Natural killer cell (primary cell): ENCODE measurements at regions not wholly inside any gene's neighbourhood (a gene's known extent, or its start where the extent isn't known, plus 50 kb on each side); places are given as distances from the start of the nearest gene placed in this dataset.

Experiments used
- ATAC-seq, 3 donors: fragments of 150-1000 bp in 2 of 3; fragments of 200-7000 bp in 1 of 3; cut with Tn5 transposase; 1 replicate in 1 of 3; 2 replicates in 2 of 3; pipeline ENCODE4 v1.10.0; 2021; ENCODE audit warnings: mild to moderate bottlenecking in 2 of 3, moderate library complexity in 2 of 3
- DNase-seq, 2 donors: peaks; one replicate each; pipeline versions ENCODE4 v3.0.0 to v3.0.0-alpha.2; 2013 to 2021; ENCODE audit warnings: mixed read lengths in 1 of 2
- H3K27ac ChIP-seq: one replicate; pipeline ENCODE4 v1.5.1; 2013; ENCODE audit warnings: mild to moderate bottlenecking, low read length
- H3K27me3 ChIP-seq: one replicate; pipeline ENCODE4 v1.6.1; 2013; ENCODE audit warnings: low read length; ENCODE audit not compliant: control insufficient read depth, insufficient read depth
- H3K36me3 ChIP-seq: one replicate; pipeline ENCODE4 v1.6.1; 2013; ENCODE audit warnings: low read length; ENCODE audit not compliant: control insufficient read depth, insufficient read depth
- H3K4me1 ChIP-seq: one replicate; pipeline ENCODE4 v1.6.1; 2013; ENCODE audit warnings: low read length; ENCODE audit not compliant: control insufficient read depth, insufficient read depth
- H3K4me3 ChIP-seq: one replicate; pipeline ENCODE4 v1.5.1; 2013; ENCODE audit warnings: low read length
- H3K9me3 ChIP-seq: one replicate; pipeline ENCODE4 v1.6.1; 2013; ENCODE audit warnings: low read length; ENCODE audit not compliant: control insufficient read depth, insufficient read depth
- H3K27ac Mint-ChIP-seq, 2 donors: one replicate each; pipeline ENCODE4 v1.8.0; 2022; ENCODE audit warnings: mild to moderate bottlenecking in 2 of 2, mixed read lengths in 2 of 2, moderate library complexity in 1 of 2
- H3K27me3 Mint-ChIP-seq, 2 donors: one replicate each; pipeline ENCODE4 v1.8.0; 2022; ENCODE audit warnings: low read depth in 2 of 2, mixed read lengths in 2 of 2
- H3K36me3 Mint-ChIP-seq: one replicate; pipeline ENCODE4 v1.8.0; 2022; ENCODE audit warnings: mixed read lengths
- H3K4me1 Mint-ChIP-seq, 2 donors: one replicate each; pipeline ENCODE4 v1.8.0; 2022; ENCODE audit warnings: mixed read lengths in 2 of 2
- H3K4me3 Mint-ChIP-seq: one replicate; pipeline ENCODE4 v1.8.0; 2022; ENCODE audit warnings: mild to moderate bottlenecking, moderate library complexity, mixed read lengths
- H3K9me3 Mint-ChIP-seq, 2 donors: one replicate each; pipeline ENCODE4 v1.8.0; 2022; ENCODE audit warnings: mixed read lengths in 2 of 2
- WGBS: methylation state at CpG from one replicate; pipeline ENCODE4 v1.1.7; 2013; ENCODE audit warnings: missing lambda C conversion rate; ENCODE audit not compliant: insufficient coverage; 5-methylcytosine and 5-hydroxymethylcytosine counted together
- intact Hi-C: fragments of 100-400 bp; cut with micrococcal nuclease; formaldehyde crosslinking; loops from one replicate; pipeline ENCODE4 v1.14.2; 2022
- TF ChIP-seq, protein P1 (sequence below): fragments of 200-600 bp; IDR thresholded peaks from one replicate; pipeline ENCODE4 v1.8.0; 2022; ENCODE audit warnings: antibody characterized with exemption

DNA sequence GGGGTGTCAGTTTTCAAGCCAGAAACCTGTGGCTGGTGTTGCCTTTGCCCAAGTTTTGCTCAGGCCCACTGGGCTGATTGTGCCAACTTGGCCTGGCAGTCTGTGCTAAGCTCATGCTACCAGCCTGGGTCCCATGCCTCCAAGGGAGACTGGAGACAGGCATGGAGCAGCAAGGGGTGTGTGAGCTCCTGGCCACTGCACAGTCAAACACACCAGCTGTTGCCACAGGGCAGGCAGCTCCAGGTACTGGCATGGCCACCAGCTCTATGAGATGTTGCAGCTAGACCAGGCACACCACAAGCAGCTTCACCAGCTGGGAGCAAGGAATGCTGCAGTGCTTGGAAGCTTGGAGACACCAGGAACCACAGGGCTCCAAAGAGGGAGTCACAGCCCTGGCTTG, 638.8 kb downstream of the PLOD2 start:
- Mint-ChIP-seq H3K4me1 (no peaks in the 10 kb centered on the region), H3K36me3 (no peaks in the 10 kb centered on the region), H3K27me3 (no peaks in the 10 kb centered on the region), H3K27ac (no peak overlapping the region), H3K9me3 (peaks cover 13 to 14% of the 10 kb centered on the region in 2 donors), H3K4me3 (no peak overlapping the region)
- Histone ChIP-seq H3K36me3 (no peaks in the 10 kb centered on the region), H3K9me3 (peaks cover 6% of the 10 kb centered on the region), H3K27me3 (no peaks in the 10 kb centered on the region), H3K4me3 (no peak overlapping the region), H3K4me1 (no peaks in the 10 kb centered on the region), H3K27ac (no peak overlapping the region)
- intact Hi-C loops = no loop called here
- ATAC-seq (no peak), DNase-seq (no peak)
- TF ChIP-seq, protein P1, sequence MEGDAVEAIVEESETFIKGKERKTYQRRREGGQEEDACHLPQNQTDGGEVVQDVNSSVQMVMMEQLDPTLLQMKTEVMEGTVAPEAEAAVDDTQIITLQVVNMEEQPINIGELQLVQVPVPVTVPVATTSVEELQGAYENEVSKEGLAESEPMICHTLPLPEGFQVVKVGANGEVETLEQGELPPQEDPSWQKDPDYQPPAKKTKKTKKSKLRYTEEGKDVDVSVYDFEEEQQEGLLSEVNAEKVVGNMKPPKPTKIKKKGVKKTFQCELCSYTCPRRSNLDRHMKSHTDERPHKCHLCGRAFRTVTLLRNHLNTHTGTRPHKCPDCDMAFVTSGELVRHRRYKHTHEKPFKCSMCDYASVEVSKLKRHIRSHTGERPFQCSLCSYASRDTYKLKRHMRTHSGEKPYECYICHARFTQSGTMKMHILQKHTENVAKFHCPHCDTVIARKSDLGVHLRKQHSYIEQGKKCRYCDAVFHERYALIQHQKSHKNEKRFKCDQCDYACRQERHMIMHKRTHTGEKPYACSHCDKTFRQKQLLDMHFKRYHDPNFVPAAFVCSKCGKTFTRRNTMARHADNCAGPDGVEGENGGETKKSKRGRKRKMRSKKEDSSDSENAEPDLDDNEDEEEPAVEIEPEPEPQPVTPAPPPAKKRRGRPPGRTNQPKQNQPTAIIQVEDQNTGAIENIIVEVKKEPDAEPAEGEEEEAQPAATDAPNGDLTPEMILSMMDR = no peak

DNA sequence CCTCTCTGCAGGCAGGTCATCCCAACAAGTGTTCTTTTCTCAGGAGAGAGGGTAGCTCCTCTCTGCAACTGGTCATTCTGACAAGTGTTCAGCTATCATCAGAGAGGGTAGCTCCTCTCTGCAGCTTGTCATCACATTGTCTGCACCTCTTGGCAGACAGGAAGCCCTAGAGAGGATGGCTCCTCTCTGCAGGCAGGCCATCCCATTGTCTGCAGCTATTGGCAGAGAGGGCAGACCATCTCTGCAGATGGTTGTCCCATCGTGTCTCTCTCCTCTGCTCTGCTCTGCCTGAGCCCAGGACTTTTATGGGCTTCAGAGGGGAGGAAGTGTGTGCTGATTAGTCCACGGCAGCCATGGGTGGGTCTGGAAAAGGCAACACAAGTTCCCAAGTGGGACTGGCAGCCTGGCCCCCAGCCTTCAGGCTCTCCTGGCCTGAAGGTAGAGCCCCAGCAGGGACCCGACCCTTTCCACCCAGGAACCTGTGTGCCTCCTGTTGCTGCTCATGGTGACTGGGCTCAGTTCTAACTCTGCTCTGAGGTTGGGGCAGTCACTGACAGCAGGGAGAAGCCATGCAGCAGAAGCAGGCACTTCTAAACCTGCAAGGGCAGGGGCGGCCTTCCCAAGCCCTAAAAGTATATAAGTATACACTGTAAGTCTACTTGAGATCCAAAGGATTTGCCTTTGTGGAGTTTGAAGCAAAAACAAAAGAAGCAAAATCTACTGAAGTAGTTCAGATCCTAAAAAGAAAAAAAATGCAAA, 637.9 kb downstream of the PLOD2 start:
- H3K4me3 ChIP-seq = no peak overlapping the region
- H3K4me1 ChIP-seq = no peaks in the 10 kb centered on the region
- no peaks in the 10 kb centered on the region for H3K36me3 Mint-ChIP-seq
- no peak for DNase-seq
- H3K36me3 ChIP-seq = no peaks in the 10 kb centered on the region
- ATAC-seq = no peak
- no peak overlapping the region for H3K27ac Mint-ChIP-seq
- WGBS = 83% methylated on average over 4 of the region's 4 CpGs
- H3K9me3 Mint-ChIP-seq = peaks cover 13 to 16% of the 10 kb centered on the region in 2 donors
- no peak overlapping the region for H3K4me3 Mint-ChIP-seq
- TF ChIP-seq, protein P1 = no peak
- no peaks in the 10 kb centered on the region for H3K27me3 Mint-ChIP-seq
- no peaks in the 10 kb centered on the region for H3K27me3 ChIP-seq
- intact Hi-C loops = no loop called here
- no peak overlapping the region for H3K27ac ChIP-seq
- no peaks in the 10 kb centered on the region for H3K4me1 Mint-ChIP-seq
- peaks cover 9% of the 10 kb centered on the region for H3K9me3 ChIP-seq

DNA sequence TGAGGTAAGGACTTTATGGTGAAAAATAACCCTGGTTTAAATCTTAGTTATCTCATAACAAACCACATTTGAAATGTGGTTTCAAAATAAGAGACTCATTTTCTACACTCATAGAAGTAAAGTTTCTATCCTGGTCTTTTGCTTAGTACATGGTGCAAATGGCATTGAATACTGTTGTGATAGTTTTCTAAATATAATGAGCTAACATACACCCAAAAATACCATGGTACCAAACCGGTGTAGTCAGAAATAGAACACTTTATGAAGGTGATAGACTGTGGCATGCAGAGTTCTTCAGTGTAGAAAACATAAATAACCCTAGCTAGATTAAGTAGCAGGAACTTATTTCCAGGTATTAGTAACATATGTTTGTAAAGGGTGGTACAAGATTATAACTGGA, 629.4 kb downstream of the PLOD2 start:
- no peak overlapping the region for H3K27ac ChIP-seq
- Mint-ChIP-seq H3K4me3 (no peak overlapping the region), H3K4me1 (no peaks in the 10 kb centered on the region), H3K27ac (no peak overlapping the region), H3K27me3 (no peaks in the 10 kb centered on the region), H3K9me3 (peaks cover 22 to 24% of the 10 kb centered on the region in 2 donors), H3K36me3 (no peaks in the 10 kb centered on the region)
- H3K4me1 ChIP-seq = no peaks in the 10 kb centered on the region
- H3K36me3 ChIP-seq = no peaks in the 10 kb centered on the region
- H3K27me3 ChIP-seq = no peaks in the 10 kb centered on the region
- TF ChIP-seq, protein P1 = no peak
- ATAC-seq (no peak), DNase-seq (no peak)
- WGBS = no CpG with 5 or more reads among the region's 1 CpG
- peaks cover 3% of the 10 kb centered on the region for H3K9me3 ChIP-seq
- H3K4me3 ChIP-seq = no peak overlapping the region
- intact Hi-C loops = no loop called here

DNA sequence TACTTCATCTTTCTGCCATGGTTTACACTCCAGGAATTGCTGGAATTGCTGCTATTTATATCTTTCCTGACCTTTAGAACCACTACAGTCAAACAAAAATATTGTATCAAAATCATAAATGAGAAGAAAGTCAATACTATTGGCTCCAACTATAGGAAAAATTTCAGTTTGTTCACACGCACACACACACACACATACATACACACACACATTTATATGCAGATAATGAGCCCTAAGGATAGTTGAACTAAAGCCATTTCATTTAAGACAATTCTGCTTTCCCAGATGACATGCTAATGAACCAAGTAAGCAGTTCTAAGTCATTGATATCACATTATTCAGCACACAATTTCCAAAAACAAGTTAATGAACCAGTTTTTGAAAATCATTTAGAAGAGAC, 627.3 kb downstream of the PLOD2 start:
- Histone ChIP-seq H3K27ac (no peak overlapping the region), H3K27me3 (no peaks in the 10 kb centered on the region), H3K36me3 (no peaks in the 10 kb centered on the region), H3K9me3 (no peaks in the 10 kb centered on the region), H3K4me3 (no peak overlapping the region), H3K4me1 (no peaks in the 10 kb centered on the region)
- ATAC-seq (no peak), DNase-seq (no peak)
- no peak overlapping the region for H3K27ac Mint-ChIP-seq
- no peaks in the 10 kb centered on the region for H3K27me3 Mint-ChIP-seq
- intact Hi-C loops = no loop called here
- no peaks in the 10 kb centered on the region for H3K4me1 Mint-ChIP-seq
- H3K9me3 Mint-ChIP-seq = peaks cover 21 to 26% of the 10 kb centered on the region in 2 donors
- TF ChIP-seq, protein P1 = no peak
- H3K4me3 Mint-ChIP-seq = no peak overlapping the region
- H3K36me3 Mint-ChIP-seq = no peaks in the 10 kb centered on the region
- WGBS = 86% methylated on average over 1 of the region's 1 CpG
